Lung microvascular endothelial cell (primary cell): ENCODE measurements at regions not wholly inside any gene's neighbourhood (a gene's known extent, or its start where the extent isn't known, plus 50 kb on each side); places are given as distances from the start of the nearest gene placed in this dataset.
A peak's percentile ranks its signal among the peaks of the same experiment; 100 is the strongest.
"Not testable (repeated sequence)": the region's sequence is repeated elsewhere in the genome, so short reads cannot be mapped to it uniquely, and the experiment has no call there.

Source experiments
- DNase-seq, 2 donors: peaks; one replicate each; pipeline versions ENCODE4 v3.0.0 to v3.0.0-alpha.2; 2010; ENCODE audit warnings: low read depth in 2 of 2

DNA sequence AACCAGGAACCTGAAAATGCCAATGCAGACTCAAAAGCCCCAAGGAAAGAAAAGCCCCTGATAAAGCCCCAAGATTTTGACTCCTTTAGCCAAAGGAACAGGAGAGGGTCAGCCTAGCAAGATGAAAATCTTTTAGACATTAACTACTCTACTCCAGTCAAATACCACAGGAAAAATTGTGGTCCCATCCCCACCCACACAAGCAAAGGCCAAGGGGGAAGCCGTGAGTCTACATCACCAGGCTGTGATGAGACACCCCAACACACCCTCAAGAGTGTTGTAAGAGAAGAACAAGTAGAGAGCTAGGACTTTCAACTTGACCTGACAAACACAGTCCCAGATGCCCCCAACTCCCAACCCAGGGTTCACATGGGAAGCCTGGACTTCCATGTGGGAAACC, 192.8 kb upstream of the NR5A2 start:
- no peak for DNase-seq

DNA sequence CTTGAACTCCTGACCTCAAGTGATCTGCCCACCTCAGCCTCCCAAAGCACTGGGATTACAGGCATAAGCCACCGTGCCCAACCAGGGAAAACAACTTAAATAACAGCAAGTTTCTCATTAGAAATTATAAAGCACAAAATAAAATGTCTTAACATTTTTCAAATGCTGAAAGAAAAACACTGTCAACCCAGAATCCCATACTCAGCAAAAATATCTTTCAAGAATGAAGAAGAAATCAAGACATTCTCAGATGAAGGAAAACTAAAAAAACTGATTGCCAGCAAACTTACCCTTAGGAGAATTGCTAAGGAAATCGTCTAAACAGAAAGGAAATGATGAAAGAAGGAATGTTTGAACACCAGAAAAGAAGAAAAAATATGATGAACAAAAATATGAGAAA, 191.1 kb upstream of the NR5A2 start:
- no peak for DNase-seq

DNA sequence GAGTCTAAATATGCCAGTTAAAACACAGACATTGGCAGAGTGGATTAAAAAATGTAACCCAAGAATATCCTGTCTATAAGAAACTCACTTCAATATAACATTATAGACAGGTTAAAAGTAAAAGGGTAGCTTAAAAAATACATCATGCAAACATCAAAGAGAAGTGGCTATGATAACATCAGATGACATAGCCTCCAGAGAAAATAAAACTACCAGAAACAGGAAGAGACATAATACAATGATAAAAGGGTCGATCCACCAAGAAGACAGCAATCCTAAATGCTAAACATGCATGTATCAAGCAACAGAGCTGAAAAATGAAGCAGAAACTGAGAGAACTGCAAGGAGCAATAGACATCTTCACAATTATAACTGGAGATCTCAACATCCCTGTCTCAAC, 190.2 kb upstream of the NR5A2 start:
- DNase-seq = no peak

DNA sequence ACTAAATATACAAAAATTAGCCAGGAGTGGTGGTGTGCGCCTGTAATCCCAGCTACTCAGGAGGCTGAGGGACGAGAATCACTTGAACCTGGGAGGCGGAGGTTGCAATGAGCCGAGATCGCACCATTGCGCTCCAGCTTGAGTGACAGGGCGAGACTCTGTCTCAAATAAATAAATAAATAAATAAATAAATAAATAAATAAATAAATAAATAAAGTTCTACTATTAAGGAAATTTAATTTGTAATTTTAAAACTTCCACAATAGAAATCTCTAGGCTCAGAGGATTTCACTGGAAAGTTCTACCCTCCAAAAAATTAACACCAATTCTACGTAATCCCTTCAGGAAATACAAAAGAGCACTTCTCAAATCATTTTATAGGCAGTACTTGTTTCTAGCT, 187.9 kb upstream of the NR5A2 start:
- not testable (repeated sequence) for DNase-seq

DNA sequence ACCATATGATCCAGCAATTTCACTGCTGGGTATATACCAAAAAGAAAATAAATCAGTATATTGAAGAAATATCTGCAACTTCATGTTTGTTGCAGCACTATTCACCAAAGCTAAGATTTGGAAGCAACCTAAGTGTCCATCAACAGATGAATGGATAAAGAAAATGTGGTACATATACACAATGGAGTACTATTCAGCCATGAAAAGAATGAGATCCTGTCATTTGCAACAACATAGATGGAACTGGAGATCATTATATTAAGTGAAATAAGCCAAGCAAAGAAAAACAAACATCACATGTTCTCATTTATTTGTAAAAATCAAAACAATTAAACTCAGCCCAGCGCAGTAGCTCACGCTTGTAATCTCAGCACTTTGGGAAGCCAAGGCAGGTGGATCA, 184.4 kb upstream of the NR5A2 start:
- not testable (repeated sequence) for DNase-seq

DNA sequence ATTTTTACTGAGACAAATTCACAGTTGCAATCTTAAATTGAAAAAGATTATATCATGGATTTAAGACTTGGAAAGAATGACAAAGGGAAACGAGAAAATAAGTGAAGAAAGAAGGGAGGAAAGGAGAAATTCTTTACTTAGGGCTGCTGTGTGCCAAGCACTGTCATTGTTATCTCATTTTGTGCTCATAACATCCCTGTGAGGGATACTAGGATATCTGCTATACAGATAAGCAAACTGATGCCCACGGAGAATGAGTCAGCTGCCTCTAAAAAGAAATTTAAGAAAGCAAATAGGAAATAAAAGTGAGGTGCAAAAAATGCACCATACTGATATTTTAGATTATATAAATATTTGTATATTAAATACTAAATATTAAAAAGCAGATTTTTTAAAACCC, 183.6 kb upstream of the NR5A2 start:
- peak in 1 of 2 donors; percentile 14 for DNase-seq

DNA sequence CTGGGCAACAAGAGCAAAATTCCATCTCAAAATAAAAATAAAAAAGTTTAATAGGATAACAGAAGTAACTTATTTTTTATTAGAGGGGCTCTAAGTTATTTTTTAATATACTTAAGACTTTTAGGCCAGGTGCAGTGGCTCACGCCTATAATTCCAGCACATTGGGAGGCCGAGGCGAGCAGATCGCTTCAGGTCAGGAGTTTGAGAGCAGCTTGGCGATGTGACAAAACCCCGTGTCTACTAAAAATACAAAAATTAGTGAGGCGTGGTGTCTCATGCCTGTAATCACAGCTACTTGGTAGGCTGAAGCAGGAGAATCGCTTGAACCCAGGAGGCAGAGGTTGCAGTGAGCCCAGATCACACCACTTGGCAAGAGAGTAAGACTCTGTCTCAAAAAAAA, 180.5 kb upstream of the NR5A2 start:
- no peak for DNase-seq

DNA sequence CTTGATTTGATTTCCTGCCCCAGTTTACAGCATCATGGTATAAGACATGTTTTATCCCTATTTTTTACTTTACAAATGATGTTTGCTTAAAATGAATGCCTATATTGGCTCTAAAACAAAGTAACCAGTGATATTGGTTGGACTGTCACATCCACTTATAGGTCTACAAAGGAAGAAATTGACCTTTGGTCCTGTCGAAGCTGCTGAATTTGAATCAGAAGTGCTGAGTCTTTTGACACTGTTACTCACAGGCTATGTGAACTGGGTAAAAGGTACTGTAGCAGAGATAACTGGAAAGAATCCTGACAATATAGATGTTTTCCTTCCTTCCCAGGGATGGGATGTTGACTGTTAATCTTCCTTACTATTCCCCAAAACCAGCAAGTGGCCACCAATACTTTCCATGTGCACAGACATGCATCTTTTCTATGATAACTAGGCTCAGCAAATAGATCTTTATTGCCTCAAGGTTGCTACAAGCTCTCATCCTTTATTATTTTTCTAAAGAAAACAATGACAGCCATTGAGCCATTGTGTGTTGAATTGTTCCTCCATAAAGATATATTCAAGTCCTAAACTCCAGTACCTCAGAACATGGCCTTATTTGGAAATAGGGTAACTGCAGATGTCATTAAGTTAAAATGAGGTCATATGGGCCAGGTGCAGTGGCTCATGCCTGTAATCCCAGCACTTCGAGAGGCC, 175.9 kb upstream of the NR5A2 start:
- DNase-seq = peak in 1 of 2 donors; percentile 40

DNA sequence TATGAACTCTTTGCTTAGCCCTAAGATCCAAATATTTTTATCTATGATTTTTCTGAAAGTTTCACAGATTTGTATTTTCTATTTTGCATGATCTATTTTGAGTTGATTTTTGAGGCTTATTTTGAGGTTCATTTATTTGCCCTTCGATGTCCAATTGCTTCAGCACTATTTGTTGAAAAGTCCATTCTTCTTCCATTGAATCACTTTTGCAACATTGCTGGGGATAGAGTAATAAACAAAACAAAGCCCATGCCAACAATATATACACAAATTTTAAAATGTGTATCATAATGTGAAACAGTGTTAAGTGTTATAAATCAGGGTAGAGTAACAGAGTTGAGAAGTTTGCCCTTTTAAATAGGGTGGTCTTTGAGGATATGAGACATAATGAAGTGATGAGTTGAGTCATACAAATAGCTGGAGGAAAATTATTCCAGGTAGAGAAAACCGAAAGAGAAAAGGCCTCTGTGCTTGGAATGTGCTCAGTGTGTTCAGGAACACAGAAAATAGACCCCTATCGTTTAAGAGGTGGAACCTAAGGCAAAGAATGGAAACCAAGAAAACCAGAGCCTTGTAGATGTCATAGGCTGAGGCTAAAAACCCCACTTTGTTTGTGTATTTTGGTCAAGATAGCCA, 172.7 kb upstream of the NR5A2 start:
- DNase-seq = no peak

DNA sequence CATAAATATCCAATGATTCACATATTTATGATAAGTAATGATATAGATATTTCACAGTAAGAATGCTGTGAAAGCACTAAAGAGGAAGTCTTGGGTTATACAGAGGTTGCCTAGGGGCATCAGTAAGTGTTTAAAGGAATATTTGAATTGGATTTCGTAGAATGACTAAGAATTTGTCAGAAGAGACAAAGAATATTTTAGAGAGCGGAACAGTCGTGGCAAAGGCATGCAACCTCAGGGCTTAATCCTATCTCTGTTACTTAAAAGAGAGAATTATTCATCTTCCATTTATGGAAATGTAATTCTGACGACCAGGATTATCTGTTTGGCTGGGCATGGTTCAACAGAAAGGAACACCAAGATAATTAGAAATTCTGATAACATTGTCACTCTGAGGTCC, 171.9 kb upstream of the NR5A2 start:
- DNase-seq = peak in 1 of 2 donors; percentile 47

DNA sequence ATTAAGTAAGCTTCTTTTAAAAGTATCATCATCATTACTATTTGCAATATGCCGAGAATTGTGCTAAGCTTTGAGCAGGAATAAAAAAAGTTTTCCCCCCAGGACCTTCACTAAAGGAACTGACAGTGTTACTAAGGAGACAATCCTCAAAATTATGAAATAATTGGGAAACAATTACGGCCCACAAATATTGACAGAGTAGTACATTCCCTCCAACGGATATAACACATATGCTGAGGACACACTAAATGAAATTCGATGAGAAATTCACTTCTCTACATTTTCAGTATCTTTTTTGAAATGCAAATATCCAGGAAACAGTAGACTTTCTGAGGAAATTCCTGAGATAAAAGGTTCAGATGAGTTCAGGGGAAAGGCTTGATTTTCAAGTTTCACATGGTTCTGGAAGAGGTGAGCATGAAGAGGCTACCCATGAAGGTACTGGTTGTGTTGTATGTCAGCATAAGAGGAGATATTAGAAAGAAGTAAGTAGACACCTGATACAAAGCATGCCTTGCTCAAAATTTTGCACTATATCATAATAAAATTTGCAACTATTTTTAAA, 171.2 kb upstream of the NR5A2 start:
- DNase-seq = no peak

DNA sequence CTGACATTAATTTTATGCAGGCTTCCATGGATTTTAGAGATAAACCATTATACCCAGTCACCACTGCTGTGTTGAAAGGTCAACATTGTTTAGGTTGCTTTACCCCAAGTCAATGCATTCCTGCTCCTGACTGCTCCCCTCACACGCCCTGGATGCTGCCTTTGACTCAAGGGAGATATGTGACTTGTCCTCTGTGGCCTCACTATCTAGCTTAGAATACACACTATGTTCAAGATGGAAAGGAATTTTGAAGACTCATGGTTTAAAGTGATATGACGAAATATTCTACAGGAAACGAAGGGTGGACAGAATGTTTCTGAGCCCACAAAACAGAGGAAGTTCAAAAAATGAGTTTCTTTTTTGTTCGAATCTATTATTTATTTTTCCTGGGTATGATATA, 170.4 kb upstream of the NR5A2 start:
- DNase-seq = peak in 1 of 2 donors; percentile 49

DNA sequence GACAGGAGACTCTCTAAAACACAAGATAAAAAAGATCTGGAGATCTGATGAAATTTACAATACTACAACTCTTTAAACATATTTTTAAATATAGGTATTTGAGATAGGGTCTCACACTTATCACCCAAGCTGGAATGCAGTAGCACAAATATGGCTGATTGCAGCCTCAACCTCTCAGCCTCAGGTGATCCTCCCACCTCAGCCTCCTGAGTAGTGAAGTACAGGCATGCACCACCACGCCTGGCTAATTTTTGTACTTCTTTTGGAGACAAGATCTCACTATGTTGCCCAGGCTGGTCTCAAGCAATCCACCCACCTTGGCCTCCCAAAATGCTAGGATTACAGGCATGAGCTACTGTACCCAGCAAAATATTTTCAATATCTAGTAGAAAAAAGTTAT, 170.0 kb upstream of the NR5A2 start:
- no peak for DNase-seq

DNA sequence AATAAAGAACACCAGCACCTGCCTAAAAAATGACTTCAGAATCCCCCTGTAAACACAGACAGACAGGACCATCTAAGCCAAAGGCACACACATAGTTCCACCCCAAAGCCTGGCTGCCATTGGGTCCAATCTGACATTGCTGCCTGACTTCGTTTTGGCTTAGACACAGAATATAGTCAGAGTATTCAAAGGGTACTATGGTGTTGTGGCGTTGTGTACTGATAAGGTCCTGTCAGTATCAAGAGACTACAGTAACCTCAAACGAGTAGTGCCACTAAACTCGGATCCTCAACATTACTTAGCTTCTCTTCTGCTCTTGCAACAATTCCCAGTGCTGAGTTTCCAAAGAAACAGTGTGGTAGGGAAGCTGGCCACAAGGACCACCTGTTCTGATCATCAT, 169.3 kb upstream of the NR5A2 start:
- no peak for DNase-seq

DNA sequence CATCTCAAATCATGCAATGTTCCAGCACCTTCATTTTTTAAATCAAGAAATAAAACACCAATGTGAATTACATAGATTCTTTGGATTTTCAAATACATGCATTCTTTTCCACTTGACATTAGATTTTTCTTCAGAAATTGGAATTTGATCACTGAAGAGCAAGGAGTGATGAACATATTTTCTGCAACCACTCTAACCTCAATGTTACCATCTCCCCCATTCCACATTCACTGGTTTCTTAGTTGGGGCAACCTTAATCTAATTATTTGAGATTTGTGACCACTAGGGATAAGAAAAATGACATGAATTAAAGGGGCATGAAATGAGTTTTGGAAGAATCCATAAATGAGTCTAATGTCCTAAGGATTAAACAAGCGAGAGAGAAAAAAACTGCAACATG, 168.7 kb upstream of the NR5A2 start:
- no peak for DNase-seq

DNA sequence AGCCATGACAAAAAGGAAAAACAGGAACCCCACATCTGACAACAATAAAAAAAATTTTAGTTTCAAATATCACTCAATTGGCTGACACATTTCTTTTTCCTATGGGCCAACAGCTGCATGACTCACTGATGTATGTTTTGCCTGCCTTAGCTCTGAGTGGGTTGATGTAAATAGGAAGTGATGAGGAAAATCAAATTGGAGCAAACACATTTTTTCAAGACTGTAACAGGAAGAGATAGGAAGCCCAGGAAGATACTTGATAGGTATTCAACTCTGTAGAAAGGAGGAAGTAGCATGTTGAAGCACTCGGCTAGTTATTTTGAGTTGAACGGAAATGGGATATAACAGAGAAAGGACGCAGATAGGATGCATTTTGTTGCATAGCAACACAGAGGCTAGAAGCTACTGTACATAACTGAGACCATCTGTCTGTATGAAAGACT, 168.0 kb upstream of the NR5A2 start:
- peak; percentile 93 to 99 for DNase-seq

DNA sequence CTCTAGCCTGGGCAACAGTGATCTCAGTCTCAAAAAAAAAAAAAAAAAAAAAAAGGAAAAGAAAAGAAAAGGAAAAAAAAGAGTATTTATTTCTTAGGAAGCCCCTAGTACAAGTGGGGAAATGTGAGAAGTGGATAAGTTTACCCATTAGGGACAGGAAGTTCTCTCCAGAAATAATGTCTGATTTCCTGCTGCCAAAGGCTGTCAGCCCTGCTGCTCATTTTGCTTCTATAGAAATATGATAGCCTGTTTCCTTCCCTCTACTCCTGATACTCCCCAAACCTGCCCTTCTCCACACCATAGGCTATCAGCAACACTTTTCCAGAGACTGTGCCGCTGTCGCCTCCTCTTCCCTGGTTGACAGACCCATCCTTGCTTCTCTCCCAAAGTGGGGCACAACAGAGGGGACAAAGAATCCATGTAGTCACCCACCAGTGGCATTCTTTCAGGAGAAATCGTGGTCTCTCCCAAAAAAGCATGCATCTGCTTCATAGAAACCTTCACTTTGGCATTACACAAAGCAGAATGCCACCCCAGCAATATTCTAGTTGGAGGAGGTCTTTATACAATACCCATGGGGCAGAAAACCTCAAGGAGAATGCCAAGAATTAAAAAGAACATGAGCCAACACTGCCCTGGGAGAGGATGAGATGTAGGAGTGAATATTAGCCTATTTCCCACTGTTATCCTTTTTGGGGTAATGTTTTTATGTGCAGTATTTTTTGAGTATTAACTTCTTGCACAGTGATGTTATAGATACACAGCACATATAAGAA, 166.3 kb upstream of the NR5A2 start:
- DNase-seq = peak in 1 of 2 donors; percentile 19

DNA sequence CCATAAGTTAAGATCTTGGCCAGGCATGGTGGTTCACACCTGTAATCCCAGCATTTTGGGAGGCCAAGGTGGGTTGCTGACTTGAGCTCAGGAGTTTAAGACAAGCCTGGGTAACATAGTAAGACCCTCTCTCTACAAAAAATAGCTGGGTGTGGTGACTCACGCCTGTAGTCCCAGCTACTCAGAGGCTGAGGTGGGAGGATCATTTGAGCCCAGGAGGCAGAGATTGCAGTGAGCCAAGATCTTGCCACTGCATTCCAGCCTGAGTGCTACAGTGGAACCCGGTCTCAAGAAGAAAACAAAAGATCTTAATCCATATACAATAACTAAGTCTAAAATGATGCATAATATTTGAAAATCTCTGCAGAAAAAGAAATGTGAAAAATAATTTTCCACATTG, 165.5 kb upstream of the NR5A2 start:
- DNase-seq = no peak

DNA sequence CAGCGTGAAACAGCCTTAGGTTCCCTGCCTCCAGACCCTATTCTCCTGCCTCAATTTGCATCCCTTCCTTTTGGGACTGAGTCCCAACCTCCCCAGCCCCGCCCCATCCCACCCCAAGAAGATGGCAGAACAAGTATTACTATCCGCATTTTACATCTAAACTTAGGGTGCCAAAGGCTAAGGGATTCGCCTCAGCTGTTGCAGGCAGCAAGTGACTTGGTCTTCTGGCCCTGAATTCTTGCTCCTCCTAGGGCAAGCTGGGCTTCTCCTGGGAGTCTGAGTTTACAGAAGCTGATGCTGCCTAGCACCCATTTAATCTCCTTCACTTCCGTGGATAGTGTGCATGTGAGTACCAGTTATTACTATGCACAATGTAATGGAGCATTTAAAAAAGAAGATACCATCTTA, 161.3 kb upstream of the NR5A2 start:
- no peak for DNase-seq

DNA sequence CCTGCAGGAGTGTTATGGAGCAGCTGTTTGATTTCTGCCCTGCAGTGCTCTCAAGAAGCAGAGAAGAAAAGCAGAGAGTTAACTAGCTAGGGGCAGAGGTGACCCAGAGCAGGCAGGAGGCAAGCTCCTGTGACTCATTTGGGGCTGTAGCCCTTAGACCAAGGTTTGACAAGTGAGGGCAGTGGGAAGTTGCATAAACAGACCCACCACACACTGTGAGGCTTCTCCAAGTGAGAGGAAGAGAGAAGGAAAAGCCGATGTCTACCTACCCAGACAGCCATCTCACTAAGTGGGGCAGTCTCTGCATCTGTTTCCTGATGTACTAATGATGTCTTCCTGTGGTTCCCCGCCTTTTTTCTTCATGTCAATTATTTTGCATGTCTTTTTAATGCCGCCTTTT, 159.9 kb upstream of the NR5A2 start:
- peak in 1 of 2 donors; percentile 75 for DNase-seq

DNA sequence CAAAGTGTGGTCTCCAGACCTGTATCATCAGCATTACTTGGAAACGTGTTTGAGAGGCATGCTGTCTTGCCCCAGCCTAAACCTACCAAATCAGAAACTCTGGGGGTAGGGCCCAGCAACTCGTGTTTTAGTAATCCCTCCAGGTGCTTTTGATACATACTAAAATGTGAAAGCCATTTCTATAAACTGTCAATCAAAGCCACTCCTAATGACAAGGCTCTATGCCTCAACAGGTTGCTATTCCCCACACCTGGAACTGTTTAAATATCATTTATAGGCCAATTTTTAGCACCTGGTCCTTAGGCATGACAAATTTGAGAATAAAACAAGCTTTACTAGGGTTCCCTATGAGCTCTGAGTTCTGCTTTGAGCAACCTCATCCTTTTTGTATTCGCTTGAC, 158.7 kb upstream of the NR5A2 start:
- no peak for DNase-seq

DNA sequence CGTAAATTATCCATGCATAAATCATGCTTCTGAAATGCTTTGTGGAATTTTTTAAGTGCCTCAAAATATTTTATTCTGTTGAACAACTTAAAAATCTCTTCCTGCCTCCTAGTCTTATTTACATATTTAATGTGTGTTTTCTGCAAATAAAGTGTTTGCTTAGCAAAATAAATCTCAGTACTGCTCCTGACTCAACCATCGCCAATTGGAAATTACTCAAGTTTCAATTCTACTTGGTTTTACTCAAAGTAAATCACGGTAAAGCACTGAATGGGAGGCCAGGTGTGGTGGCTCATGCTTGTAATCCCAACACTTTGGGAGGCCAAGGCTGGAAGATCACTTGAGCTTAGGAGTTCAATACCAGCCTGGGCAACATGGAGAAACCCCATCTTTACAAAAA, 152.2 kb upstream of the NR5A2 start:
- no peak for DNase-seq
